MCF 10A (cell line): ENCODE measurements at regions not wholly inside any gene's neighbourhood (a gene's known extent, or its start where the extent isn't known, plus 50 kb on each side); places are given as distances from the start of the nearest gene placed in this dataset.

Experiments used
- BruUV-seq: library from RNA; stranded (reverse); fragments of 400-500 nt; replicated peaks from 2 replicates; lab custom pipeline; 2021; lab: Mats Ljungman, UMichigan
- CTCF ChIA-PET: fragments of 300-600 bp; sonication (Branson Sonifier 250); formaldehyde crosslinking; extraction: SDS; loops from one replicate; lab custom pipeline; 2021; ENCODE audit warnings: antibody characterized with exemption, inconsistent platforms; lab: Yijun Ruan, JAX
- POLR2A ChIA-PET: fragments of 300-600, 350-650 bp; sonication (Branson Sonifier 250); formaldehyde crosslinking; extraction: SDS; loops from one replicate; lab custom pipeline; 2020; ENCODE audit warnings: antibody characterized with exemption, inconsistent platforms; lab: Yijun Ruan, JAX
- DNase-seq: peaks from one replicate; pipeline ENCODE4 v3.0.0-alpha.2; 2018; ENCODE audit not compliant: unreplicated experiment
- H3K27ac Mint-ChIP-seq: one replicate; pipeline ENCODE4 v1.8.0; 2022; ENCODE audit warnings: mild to moderate bottlenecking, low read depth, mixed read lengths; ENCODE audit not compliant: unreplicated experiment
- H3K27me3 Mint-ChIP-seq: one replicate; pipeline ENCODE4 v1.8.0; 2022; ENCODE audit warnings: mixed read lengths; ENCODE audit not compliant: insufficient read depth, unreplicated experiment
- H3K36me3 Mint-ChIP-seq: one replicate; pipeline ENCODE4 v1.8.0; 2022; ENCODE audit warnings: mild to moderate bottlenecking, moderate library complexity, mixed read lengths; ENCODE audit not compliant: insufficient read depth, unreplicated experiment
- H3K4me1 Mint-ChIP-seq: one replicate; pipeline ENCODE4 v1.8.0; 2022; ENCODE audit warnings: mixed read lengths; ENCODE audit not compliant: insufficient read depth, unreplicated experiment
- H3K4me3 Mint-ChIP-seq: one replicate; pipeline ENCODE4 v1.8.0; 2022; ENCODE audit warnings: mild to moderate bottlenecking, moderate library complexity, mixed read lengths; ENCODE audit not compliant: unreplicated experiment
- H3K9me3 Mint-ChIP-seq: one replicate; pipeline ENCODE4 v1.8.0; 2022; ENCODE audit warnings: mixed read lengths; ENCODE audit not compliant: unreplicated experiment
- intact Hi-C: fragments of 100-400 bp; cut with micrococcal nuclease; formaldehyde crosslinking; loops from 2 replicates; pipeline ENCODE4 v1.14.1; 2022
- TF ChIP-seq, protein P1 (sequence below): fragments of 200-600 bp; IDR thresholded peaks from one replicate; pipeline ENCODE4 v1.8.0; 2022; ENCODE audit warnings: antibody characterized with exemption, mild to moderate bottlenecking; ENCODE audit not compliant: unreplicated experiment

- H3K4me3 Mint-ChIP-seq: no peak overlapping the region
- H3K27me3 Mint-ChIP-seq: no peaks in the 10 kb centered on the region
- TF ChIP-seq, protein P1, sequence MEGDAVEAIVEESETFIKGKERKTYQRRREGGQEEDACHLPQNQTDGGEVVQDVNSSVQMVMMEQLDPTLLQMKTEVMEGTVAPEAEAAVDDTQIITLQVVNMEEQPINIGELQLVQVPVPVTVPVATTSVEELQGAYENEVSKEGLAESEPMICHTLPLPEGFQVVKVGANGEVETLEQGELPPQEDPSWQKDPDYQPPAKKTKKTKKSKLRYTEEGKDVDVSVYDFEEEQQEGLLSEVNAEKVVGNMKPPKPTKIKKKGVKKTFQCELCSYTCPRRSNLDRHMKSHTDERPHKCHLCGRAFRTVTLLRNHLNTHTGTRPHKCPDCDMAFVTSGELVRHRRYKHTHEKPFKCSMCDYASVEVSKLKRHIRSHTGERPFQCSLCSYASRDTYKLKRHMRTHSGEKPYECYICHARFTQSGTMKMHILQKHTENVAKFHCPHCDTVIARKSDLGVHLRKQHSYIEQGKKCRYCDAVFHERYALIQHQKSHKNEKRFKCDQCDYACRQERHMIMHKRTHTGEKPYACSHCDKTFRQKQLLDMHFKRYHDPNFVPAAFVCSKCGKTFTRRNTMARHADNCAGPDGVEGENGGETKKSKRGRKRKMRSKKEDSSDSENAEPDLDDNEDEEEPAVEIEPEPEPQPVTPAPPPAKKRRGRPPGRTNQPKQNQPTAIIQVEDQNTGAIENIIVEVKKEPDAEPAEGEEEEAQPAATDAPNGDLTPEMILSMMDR: no peak
- H3K4me1 Mint-ChIP-seq: peaks cover 24% of the 10 kb centered on the region
- no peak overlapping the region for H3K27ac Mint-ChIP-seq
- DNase-seq: no peak
- CTCF ChIA-PET: interaction anchor here (0.6 to 2.6 kb wide), 3 partner anchors 20 to 1053 kb away, joined by 3 to 9 read pairs (median 4); no protein-coding TSS in a partner anchor
- H3K9me3 Mint-ChIP-seq: no peaks in the 10 kb centered on the region
- BruUV-seq: no TSS peak
- intact Hi-C loops: loop anchor here (10.0 kb wide), 1 partner anchor 135 kb away; no protein-coding TSS in a partner anchor
- POLR2A ChIA-PET: interaction anchor here (1.0 kb wide), 1 partner anchor 11 kb away, joined by 4 read pairs; no protein-coding TSS in a partner anchor
- H3K36me3 Mint-ChIP-seq: no peaks in the 10 kb centered on the region
These were observed 417.4 kb upstream of the SEMA6D start for GRCh38 chr15:47299846-47300434.

GRCh38 chr15:47300596-47300995 is 416.7 kb upstream of the SEMA6D start:
- intact Hi-C loops: no loop called here
- no TSS peak for BruUV-seq
- CTCF ChIA-PET: interaction anchor here (0.7 to 2.6 kb wide), 2 partner anchors 20 to 104 kb away, joined by 4 to 9 read pairs; no protein-coding TSS in a partner anchor
- DNase-seq: no peak
- H3K9me3 Mint-ChIP-seq: no peaks in the 10 kb centered on the region
- H3K4me3 Mint-ChIP-seq: no peak overlapping the region
- H3K27me3 Mint-ChIP-seq: no peaks in the 10 kb centered on the region
- H3K36me3 Mint-ChIP-seq: no peaks in the 10 kb centered on the region
- H3K27ac Mint-ChIP-seq: no peak overlapping the region
- peaks cover 18% of the 10 kb centered on the region for H3K4me1 Mint-ChIP-seq
- POLR2A ChIA-PET: interaction anchor here (1.0 kb wide), 1 partner anchor 12 kb away, joined by 4 read pairs; no protein-coding TSS in a partner anchor
- TF ChIP-seq, protein P1: no peak

DNA sequence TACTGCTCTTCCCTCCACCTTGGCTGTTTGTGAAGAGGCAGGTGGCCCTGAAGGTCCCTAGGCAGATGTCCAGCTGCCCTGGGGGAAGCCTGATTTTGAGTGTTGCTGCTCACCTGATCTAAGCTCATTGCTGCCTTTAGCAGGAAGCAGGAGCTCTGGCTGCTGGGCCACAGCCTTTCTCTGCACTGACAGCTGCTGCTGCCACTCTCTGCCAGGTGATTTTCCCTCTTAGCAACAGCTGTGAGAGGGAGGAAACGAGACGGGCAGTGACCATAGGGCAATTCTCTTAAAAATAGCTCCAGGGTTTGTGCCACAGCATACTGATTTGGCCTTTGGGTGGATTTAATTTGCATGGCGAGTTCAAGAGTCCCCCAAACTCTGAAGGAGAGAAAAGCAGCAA is 415.8 kb upstream of the SEMA6D start:
- no peaks in the 10 kb centered on the region for H3K36me3 Mint-ChIP-seq
- peaks cover 12% of the 10 kb centered on the region for H3K4me1 Mint-ChIP-seq
- intact Hi-C loops: no loop called here
- TF ChIP-seq, protein P1: no peak
- no peak overlapping the region for H3K27ac Mint-ChIP-seq
- no peak for DNase-seq
- POLR2A ChIA-PET: interaction anchor here (1.0 kb wide), 1 partner anchor 11 kb away, joined by 4 read pairs; no protein-coding TSS in a partner anchor
- H3K9me3 Mint-ChIP-seq: no peaks in the 10 kb centered on the region
- CTCF ChIA-PET: interaction anchor here (0.6 kb wide), 1 partner anchor 108 kb away, joined by 4 read pairs; no protein-coding TSS in a partner anchor
- no TSS peak for BruUV-seq
- H3K4me3 Mint-ChIP-seq: no peak overlapping the region
- no peaks in the 10 kb centered on the region for H3K27me3 Mint-ChIP-seq

- ChIA-PET POLR2A (interaction anchor here (1.0 to 1.5 kb wide), 2 partner anchors 9 to 36 kb away, joined by 3 to 6 read pairs; no protein-coding TSS in a partner anchor), CTCF (no interaction called here)
- intact Hi-C loops: no loop called here
- peaks cover 12% of the 10 kb centered on the region for H3K4me1 Mint-ChIP-seq
- TF ChIP-seq, protein P1: no peak
- H3K4me3 Mint-ChIP-seq: no peak overlapping the region
- no peaks in the 10 kb centered on the region for H3K9me3 Mint-ChIP-seq
- H3K27me3 Mint-ChIP-seq: no peaks in the 10 kb centered on the region
- BruUV-seq: no TSS peak
- no peak overlapping the region for H3K27ac Mint-ChIP-seq
- no peaks in the 10 kb centered on the region for H3K36me3 Mint-ChIP-seq
- no peak for DNase-seq
These were observed 412.6 kb upstream of the SEMA6D start for GRCh38 chr15:47304656-47305055.
